OCI-LY1 (cell line): ENCODE measurements at regions not wholly inside any gene's neighbourhood (a gene's known extent, or its start where the extent isn't known, plus 50 kb on each side); places are given as distances from the start of the nearest gene placed in this dataset.

Experiments used
- H2AFZ ChIP-seq: fragments of 200-600 bp; sonication (generic), shearing (Covaris generic); 2 replicates; pipeline ENCODE4 v1.6.0; 2014; ENCODE audit warnings: antibody characterized with exemption, mild to moderate bottlenecking, low read length
- H3F3A ChIP-seq: fragments of 200-600 bp; sonication (generic), shearing (Covaris generic); 2 replicates; pipeline ENCODE4 v1.6.0; 2014; ENCODE audit warnings: mild to moderate bottlenecking, antibody characterized with exemption, low read length, moderate library complexity; ENCODE audit not compliant: insufficient read depth
- H3K27ac ChIP-seq: fragments of 200-600 bp; sonication (generic); 2 replicates; pipeline ENCODE4 v1.5.1; 2014; ENCODE audit warnings: low read length, mixed run types, mild to moderate bottlenecking, low read depth; ENCODE audit not compliant: poor library complexity, severe bottlenecking
- H3K27me3 ChIP-seq: fragments of 200-600 bp; sonication (generic); 2 replicates; pipeline ENCODE4 v1.6.0; 2014; ENCODE audit warnings: antibody characterized with exemption, mild to moderate bottlenecking, low read length, moderate library complexity; ENCODE audit not compliant: insufficient read depth
- H3K36me3 ChIP-seq: fragments of 200-600 bp; sonication (generic); 2 replicates; pipeline ENCODE4 v1.6.1; 2014; ENCODE audit warnings: mild to moderate bottlenecking, antibody characterized with exemption, low read length, moderate library complexity, mixed read lengths; ENCODE audit not compliant: insufficient read depth
- H3K4me1 ChIP-seq: fragments of 200-600 bp; sonication (generic); 2 replicates; pipeline ENCODE4 v1.5.1; 2014; ENCODE audit warnings: mild to moderate bottlenecking, low read length, moderate library complexity; ENCODE audit not compliant: insufficient read depth, severe bottlenecking
- H3K4me2 ChIP-seq: fragments of 200-600 bp; sonication (generic), shearing (Covaris generic); 2 replicates; pipeline ENCODE4 v1.6.1; 2014; ENCODE audit warnings: low read length
- H3K4me3 ChIP-seq: fragments of 200-600 bp; sonication (generic); 2 replicates; pipeline ENCODE4 v1.5.1; 2014; ENCODE audit warnings: low read length, low read depth, mild to moderate bottlenecking, mixed read lengths; ENCODE audit not compliant: poor library complexity, severe bottlenecking
- H3K79me2 ChIP-seq: fragments of 200-600 bp; shearing (Covaris generic); 2 replicates; pipeline ENCODE4 v1.6.1; 2016; ENCODE audit warnings: mixed run types, low read length, mixed read lengths; ENCODE audit not compliant: insufficient read depth
- H3K9ac ChIP-seq: fragments of 200-600 bp; sonication (generic), shearing (Covaris generic); 2 replicates; pipeline ENCODE4 v1.6.1; 2014; ENCODE audit warnings: mild to moderate bottlenecking, low read length, mixed read lengths
- H3K9me2 ChIP-seq: fragments of 200-600 bp; sonication (generic), shearing (Covaris generic); 2 replicates; pipeline ENCODE4 v1.6.1; 2014; ENCODE audit warnings: low read depth, mild to moderate bottlenecking, low read length, mixed read lengths
- H3K9me3 ChIP-seq: fragments of 200-600 bp; shearing (Covaris generic); 2 replicates; pipeline ENCODE4 v1.6.1; 2014; ENCODE audit warnings: low read length, mixed read lengths
- H4K20me1 ChIP-seq: fragments of 200-600 bp; sonication (generic), shearing (Covaris generic); 2 replicates; pipeline ENCODE4 v1.6.0; 2016; ENCODE audit warnings: mild to moderate bottlenecking, low read length; ENCODE audit not compliant: insufficient read depth
- CTCF ChIP-seq: fragments of 200-600 bp; sonication (generic), shearing (Covaris generic); IDR thresholded peaks from 2 replicates; pipeline ENCODE4 v1.5.1; 2017; ENCODE audit warnings: mild to moderate bottlenecking, antibody characterized with exemption, low read length, moderate library complexity, mixed read lengths
- EZH2 ChIP-seq: fragments of 200-600 bp; sonication (generic), shearing (Covaris generic); IDR thresholded peaks from 2 replicates; pipeline ENCODE4 v1.8.0; 2017; ENCODE audit warnings: borderline replicate concordance, mixed run types, mild to moderate bottlenecking, antibody characterized with exemption, low read length, moderate library complexity, mixed read lengths

GRCh38 chr4:120395746-120396145 lies 329.1 kb upstream of the MAD2L1 start:
- no peaks in the 10 kb centered on the region for H3K4me1 ChIP-seq

GRCh38 chr4:120355881-120356280 lies 289.2 kb upstream of the MAD2L1 start:
- Histone ChIP-seq H3K9me3 (no peaks in the 10 kb centered on the region), H3K9me2 (no peaks in the 10 kb centered on the region), H3K4me1 (no peaks in the 10 kb centered on the region), H2AFZ (no peak overlapping the region), H3F3A (no peaks in the 10 kb centered on the region), H3K4me2 (no peak overlapping the region), H3K36me3 (no peaks in the 10 kb centered on the region), H3K79me2 (no peaks in the 10 kb centered on the region), H3K4me3 (no peak overlapping the region), H3K27me3 (no peaks in the 10 kb centered on the region), H4K20me1 (no peaks in the 10 kb centered on the region), H3K27ac (no peak overlapping the region), H3K9ac (no peak overlapping the region)
- TF ChIP-seq CTCF = no peak
- TF ChIP-seq EZH2 = no peak

More at GRCh38 chr4:120395746-120396145, 329.1 kb upstream of the MAD2L1 start:
- H3K27ac ChIP-seq = no peak overlapping the region
- no peak overlapping the region for H2AFZ ChIP-seq
- no peaks in the 10 kb centered on the region for H3K9me2 ChIP-seq
- no peak overlapping the region for H3K4me3 ChIP-seq
- no peaks in the 10 kb centered on the region for H3F3A ChIP-seq
- TF ChIP-seq CTCF (no peak), EZH2 (no peak)
- no peaks in the 10 kb centered on the region for H3K9me3 ChIP-seq
- no peaks in the 10 kb centered on the region for H3K27me3 ChIP-seq
- no peak overlapping the region for H3K4me2 ChIP-seq
- H4K20me1 ChIP-seq = no peaks in the 10 kb centered on the region
- H3K79me2 ChIP-seq = no peaks in the 10 kb centered on the region
- H3K9ac ChIP-seq = no peak overlapping the region
- H3K36me3 ChIP-seq = no peaks in the 10 kb centered on the region

- Histone ChIP-seq H3K4me2 (no peak overlapping the region), H3K9me3 (no peaks in the 10 kb centered on the region), H3F3A (no peaks in the 10 kb centered on the region), H2AFZ (no peak overlapping the region), H4K20me1 (no peaks in the 10 kb centered on the region), H3K9ac (no peak overlapping the region), H3K4me3 (no peak overlapping the region), H3K27ac (no peak overlapping the region), H3K9me2 (no peaks in the 10 kb centered on the region), H3K79me2 (no peaks in the 10 kb centered on the region), H3K36me3 (no peaks in the 10 kb centered on the region), H3K4me1 (no peaks in the 10 kb centered on the region), H3K27me3 (no peaks in the 10 kb centered on the region)
- TF ChIP-seq EZH2 (no peak), CTCF (no peak)
Observed at GRCh38 chr4:120354381-120354780, 287.7 kb upstream of the MAD2L1 start.
